Stimulated activated CD4-positive, alpha-beta T cell treated with anti-CD3 and anti-CD28 coated beads, Interleukin-2, amount 100 ng/mL, for 24 hours (primary cell): ENCODE measurements at regions not wholly inside any gene's neighbourhood (a gene's known extent, or its start where the extent isn't known, plus 50 kb on each side); places are given as distances from the start of the nearest gene placed in this dataset.
A peak's percentile ranks its signal among the peaks of the same experiment; 100 is the strongest.

Experiments
- DNase-seq, 2 donors: peaks; one replicate each; pipeline ENCODE4 v3.0.0-alpha.2; 2020

DNA sequence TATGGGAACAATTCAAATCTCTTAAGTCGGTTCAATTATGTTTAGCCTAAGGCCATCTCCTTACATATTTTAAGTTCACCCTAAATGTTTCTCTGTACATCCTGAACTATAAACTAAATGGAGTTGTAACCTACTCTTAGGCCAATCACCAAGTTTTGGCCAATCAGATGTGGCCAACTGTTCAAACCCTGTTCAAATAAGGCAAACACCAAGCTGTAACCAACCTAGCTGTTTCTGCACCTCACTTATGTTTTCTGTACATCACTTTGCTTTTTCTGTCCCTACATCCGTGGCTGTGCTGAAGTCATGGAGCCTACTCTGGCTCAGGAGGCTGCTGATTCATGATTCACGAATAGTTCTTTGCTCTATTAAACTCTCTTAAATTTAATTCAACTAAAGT, 165.3 kb downstream of the GASK1B start:
- DNase-seq = no peak

- no peak for DNase-seq
Observed at GRCh38 chr4:158006990-158007389, 165.8 kb downstream of the GASK1B start.

GRCh38 chr4:158005021-158005420, 167.8 kb downstream of the GASK1B start:
- DNase-seq = no peak

- DNase-seq = no peak
Observed at GRCh38 chr4:158004101-158004500, 168.7 kb downstream of the GASK1B start.

GRCh38 chr4:158003212-158003611, 169.6 kb downstream of the GASK1B start:
- DNase-seq = no peak

DNA sequence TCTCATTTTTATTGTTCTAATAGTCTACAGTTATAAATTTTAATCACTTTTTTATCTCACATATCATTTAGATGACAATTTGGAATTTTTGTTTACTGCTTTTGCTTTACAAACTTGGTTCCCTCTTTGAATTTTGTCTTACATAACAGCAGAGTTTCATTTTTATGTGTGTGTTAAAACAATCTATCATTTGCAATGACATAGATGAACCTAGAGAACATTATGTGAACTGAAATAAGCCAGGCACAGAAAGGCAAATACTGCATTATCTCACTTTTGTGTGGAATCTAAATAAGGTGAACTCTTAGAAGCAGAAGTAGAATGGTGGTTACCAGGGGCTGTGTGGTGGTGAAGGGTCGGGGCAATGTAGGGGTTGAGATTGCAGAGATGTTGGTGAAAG, 170.7 kb downstream of the GASK1B start:
- no peak for DNase-seq

GRCh38 chr4:158001756-158002155, 171.1 kb downstream of the GASK1B start:
- DNase-seq = no peak

DNA sequence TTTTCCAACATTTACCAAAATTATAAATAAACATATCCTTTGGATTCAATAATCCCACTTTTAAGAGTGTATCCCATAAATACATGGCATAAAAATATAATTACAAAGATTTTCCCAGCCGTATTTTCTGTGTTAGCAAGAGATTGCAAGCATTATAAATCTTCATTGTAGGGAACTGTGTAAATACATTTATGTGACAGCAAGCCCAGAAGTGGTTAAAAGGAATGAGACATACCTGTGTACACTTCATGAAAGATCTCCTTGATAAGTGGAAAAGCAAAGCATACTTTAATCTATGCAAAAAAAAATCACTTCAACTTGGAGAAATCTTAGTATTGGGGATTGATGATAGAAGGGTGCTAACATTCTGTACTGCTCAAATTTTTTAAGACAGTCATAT, 173.1 kb downstream of the GASK1B start:
- no peak for DNase-seq

- no peak for DNase-seq
Observed at GRCh38 chr4:157997296-157997695, 175.5 kb downstream of the GASK1B start.

DNA sequence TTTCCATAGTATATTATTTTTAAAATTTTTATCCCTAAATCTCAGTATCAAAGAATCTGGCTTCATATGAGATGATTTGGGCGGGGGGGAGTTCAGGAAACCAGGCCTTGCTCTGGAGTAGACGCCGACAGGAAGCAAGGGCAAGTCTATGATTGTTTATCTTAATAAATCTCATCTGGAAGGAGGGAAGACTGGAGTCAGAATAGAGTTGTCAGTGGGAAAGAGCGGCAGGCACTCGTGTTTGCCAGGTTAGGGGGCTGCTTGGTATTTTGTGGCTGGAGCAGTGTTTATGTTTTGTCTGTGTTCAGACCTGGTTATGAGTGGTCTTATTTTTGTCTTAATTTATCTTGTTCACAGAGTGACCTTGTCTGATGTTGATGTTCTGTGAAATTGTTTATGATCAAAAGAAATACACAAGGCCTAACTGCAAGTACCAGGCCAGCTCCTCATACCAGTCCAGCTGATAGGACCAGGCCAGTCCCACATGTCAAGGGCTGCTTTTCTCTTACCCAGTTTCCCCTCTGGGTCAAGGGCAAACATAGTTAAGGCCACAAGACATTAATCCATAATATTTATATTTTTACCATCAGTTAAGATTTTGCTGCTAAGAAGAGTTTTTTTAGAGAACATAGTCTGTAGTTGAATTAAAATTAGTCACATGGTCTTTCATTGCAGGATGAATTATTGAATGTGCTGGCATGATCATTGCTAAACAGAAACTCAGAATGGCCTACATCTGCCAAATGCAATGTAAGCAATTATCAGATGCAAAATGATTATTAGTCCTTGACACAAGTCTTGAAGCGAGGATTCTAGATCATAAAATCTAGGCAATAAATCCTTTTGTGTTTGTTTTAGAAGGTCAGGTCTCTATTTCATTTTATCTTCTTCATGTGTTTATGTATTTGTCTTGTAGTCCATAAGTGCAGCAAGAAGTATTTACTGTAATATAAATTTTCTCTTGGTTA, 176.5 kb downstream of the GASK1B start:
- no peak for DNase-seq

DNA sequence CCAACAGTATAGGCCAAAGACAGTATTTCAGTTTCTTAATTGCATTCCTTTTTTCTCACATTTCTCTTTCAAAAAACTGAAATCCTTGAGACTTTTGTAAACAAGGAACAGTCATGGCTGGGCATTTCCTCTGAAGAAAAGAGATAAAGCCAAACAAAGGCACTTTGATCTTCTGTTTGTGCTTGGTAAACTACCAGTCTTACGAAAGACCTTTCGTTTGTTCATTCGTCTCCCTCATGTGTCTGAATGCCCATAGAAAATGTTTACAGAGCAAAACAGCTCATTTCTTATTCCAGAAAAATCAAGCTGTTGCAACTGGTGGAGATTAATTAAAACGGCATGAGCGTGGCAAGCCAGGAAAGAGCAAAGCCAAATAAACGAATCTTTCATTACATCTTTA, 178.0 kb downstream of the GASK1B start:
- DNase-seq = no peak

DNA sequence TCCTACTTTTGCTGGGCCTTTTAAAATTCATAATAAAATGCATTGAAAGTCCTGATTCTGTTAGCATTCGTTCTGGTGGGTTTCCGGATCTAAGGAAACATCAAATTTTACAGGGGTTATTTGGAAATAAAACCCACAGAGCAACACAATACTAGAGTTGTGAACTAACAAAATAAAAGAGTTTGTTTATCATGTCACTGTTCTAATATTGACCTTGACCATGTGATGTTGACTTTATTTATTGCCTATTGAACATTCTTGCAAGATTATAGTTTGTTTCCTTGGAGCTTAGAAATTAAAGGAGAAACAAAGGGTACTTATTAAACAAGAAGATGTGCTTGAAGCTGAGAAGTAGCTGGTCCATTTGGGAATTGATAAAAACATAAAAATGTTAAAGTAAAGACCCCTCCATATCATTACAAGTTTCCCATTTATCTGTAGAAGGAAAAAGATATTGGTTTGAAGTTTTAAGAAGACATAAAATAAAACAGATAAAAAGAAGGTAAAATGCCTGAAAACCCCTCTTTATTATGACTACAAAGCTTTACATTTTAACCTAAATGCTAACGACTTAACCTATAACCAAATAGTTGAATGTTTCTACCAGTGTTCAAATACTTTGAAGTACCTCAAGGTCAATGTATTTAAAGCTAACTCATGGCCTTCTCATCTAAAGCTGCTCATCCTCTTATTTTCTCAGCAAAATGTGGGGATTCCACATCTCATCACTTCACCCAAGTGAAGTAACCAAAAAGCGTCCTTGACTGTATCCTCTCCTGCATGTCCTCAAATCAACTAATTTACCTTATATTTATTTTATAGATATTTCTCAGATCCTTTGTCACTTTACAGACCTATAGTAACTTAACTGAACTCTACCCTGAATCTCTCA, 179.6 kb downstream of the GASK1B start:
- no peak for DNase-seq

- DNase-seq = peak in 1 of 2 donors; percentile 23
Observed at GRCh38 chr4:157992038-157992705, 180.7 kb downstream of the GASK1B start.

- DNase-seq = no peak
Observed at GRCh38 chr4:157988641-157989040, 184.2 kb downstream of the GASK1B start.

- no peak for DNase-seq
Observed at GRCh38 chr4:157984285-157984911, 188.4 kb downstream of the GASK1B start.

DNA sequence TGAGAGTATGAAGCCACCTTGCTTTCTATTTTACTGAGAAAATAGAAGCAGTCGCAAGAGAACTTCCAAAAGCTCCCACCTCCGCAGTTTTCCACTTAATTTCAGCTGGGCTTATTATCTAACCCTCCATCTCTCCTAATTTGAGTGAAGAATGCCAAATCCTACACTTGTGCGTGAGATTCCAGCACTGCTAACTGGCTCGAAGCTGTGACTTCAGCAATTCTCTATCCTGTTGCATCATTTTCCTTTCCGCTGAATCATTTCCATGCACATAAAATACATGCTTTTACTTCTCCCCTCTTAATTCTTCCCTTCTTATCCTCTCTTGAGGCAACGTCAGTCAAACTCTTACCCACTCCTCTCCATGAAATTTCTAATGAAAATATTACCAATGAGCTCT, 189.5 kb downstream of the GASK1B start:
- DNase-seq = no peak

DNA sequence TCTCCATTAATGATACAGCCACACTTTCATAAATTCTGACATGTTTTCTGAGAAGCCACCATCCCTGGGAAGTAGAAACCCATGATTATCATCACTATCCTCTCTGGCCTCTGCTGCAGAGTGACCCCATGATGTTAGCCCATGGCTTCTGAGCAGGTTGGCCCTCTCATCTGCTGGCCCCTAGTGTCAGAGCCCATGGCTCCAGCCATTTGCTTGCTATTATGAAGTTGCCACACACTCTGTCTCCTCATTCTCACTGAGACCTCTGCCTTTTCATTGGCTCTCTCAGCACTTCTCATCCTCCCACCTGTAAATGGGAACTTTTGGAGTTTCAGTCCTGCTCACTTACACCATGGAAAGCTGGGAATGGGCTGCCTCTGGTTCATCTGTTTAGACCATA, 192.7 kb downstream of the GASK1B start:
- DNase-seq = no peak

GRCh38 chr4:157978680-157979361, 194.0 kb downstream of the GASK1B start:
- peak; percentile 6 to 22 for DNase-seq

GRCh38 chr4:157977086-157977485, 195.7 kb downstream of the GASK1B start:
- DNase-seq = no peak

- no peak for DNase-seq
Observed at GRCh38 chr4:157973297-157973696, 199.5 kb downstream of the GASK1B start.

GRCh38 chr4:157964463-157964862, 208.4 kb downstream of the GASK1B start:
- DNase-seq = no peak
